ENCODE measurements at regions not wholly inside any gene's neighbourhood (a gene's known extent, or its start where the extent isn't known, plus 50 kb on each side); places are given as distances from the start of the nearest gene placed in this dataset.
"Not testable (repeated sequence)": the region's sequence is repeated elsewhere in the genome, so short reads cannot be mapped to it uniquely, and the experiment has no call there.

DNA sequence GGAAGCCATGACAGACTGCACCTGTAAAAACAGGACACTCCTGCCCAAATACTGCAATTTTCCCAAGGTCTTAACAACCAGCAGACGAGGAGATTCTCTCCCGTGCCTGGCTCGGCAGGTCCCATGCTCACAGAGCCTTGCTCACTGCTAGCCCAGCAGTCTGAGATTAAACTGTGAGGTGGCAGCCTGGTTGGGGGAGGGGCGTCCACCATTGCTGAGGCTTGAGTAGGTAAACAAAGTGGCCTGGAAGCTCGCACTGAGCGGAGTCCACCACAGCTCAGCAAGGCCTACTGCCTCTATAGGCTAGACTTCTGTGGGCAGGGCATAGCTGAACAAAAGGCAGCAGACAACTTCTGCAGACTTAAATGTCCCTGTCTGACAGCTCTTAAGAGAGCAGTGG is 80.3 kb downstream of the ANXA5 start:
- DNase-seq (ENCODE audit: low spot score), result not testable (repeated sequence)

DNA sequence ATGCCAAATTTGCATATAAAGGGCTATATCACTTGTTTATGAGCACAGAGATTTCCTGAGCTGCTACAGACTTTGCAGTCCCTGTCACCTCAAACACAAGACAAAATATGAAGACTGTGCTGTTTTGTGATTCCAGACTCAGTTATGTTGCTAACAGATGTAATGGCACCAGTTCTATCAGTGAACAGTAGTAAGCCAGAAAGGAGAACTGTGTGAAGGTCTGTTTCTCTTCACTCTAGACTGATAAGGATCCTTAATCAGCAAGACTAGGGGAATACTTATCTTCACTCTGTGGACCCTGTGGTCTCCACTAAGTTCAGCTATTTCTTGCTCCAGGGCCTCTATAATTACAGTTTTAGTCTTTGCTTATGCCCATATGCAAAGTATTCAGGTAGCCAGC is 82.7 kb downstream of the ANXA5 start:
- DNase-seq (ENCODE audit: low spot score), result no peak

DNA sequence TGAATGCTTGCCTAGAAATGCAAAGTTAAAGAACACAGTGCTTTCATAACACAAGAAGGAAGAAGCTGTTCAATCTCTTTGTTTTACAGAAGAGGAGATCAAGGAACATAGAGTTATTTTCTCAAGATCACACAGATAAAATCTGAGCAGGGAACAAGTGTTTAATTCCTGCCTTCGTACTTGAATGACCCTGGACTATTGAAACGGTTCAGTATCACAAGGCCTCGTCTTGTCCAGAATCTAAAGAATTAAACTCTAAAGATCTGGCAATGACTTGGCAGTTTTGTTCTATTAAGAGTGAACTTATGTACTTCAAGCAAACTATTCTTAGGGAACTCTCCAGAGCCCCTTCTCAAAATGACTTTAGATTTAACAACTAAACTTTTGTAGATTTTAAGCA is 97.7 kb downstream of the ANXA5 start:
- DNase-seq (ENCODE audit: low spot score), result no peak

DNA sequence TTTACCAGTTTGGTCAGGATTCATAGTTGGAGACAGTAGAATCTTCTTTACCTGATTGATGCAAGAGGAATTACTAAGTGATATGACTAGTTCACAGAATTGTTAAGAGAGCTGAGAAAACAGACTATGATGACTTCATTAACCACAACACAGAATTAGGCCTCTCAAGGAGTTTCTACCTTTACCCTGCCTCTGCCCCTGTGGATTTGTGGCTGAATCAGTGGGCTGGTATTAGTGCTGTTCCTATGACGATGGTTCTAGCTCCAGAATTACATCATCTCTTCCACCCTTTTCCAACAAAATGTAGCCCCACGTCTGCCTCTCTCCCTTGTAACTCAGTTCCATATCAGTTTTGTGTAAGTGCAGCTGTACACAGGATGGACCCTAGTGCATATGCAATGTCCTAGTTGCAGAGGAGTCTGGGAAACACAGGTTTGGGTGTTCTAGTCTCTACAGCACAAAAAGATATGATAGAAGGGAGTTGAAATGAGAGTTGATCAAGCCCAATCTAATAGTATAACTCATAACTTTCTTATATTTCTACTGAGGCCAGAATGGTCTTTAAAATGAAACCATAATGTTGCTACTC is 99.3 kb downstream of the ANXA5 start:
- DNase-seq (ENCODE audit: low spot score), result no peak

DNA sequence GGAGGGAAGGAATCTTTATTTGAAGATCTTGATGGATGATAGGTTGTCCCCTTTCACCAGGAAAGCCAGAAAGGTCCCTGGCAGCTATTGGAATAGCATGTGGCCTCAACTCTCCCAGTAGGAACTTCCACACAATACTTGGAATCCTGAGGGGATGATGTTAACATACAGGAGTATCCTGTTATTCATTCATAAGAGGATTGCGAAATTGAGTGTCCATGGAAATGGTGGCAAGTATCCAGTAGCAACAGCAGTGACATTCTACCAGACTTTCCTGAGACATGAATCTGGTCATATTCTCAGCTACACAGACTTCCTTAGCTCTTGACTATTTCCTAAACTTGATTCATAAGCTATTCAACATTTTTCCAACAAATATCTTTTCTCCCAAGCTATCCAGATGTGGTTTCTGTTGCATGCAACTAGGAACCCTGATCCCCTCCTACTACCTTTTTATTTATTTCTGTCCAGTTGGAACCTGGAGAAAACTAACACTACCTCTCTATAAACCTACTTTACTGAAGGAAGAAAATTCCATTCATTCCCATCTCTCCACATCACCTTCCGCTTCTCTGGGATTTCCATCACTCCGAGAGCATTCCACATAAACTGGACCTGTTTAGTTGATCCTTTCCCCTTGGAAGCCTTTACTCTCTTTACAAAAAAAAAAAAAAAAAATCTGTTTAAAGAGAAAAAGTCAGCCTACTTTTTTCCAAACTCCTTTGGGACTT is 101.8 kb downstream of the ANXA5 start:
- no peak for DNase-seq (ENCODE audit: low spot score)

DNA sequence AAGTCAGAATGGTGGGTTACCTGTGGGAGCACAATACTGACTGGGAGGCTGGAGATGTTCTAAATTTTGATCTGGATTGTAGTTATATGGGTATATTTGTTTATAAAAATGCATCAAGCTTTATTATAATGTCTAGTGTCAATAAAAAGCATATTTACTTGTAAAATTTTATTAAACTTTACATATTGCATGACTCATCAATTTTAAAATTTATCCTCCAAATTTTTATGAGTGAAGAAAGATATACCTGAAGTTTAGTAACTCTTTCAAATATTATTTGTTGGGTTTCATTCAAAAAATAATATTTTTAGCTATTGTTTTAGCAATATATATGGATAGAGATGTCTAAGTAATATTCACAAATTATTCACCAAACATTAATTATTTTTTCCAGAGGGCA is 103.0 kb downstream of the ANXA5 start:
- DNase-seq (ENCODE audit: low spot score), result no peak

DNA sequence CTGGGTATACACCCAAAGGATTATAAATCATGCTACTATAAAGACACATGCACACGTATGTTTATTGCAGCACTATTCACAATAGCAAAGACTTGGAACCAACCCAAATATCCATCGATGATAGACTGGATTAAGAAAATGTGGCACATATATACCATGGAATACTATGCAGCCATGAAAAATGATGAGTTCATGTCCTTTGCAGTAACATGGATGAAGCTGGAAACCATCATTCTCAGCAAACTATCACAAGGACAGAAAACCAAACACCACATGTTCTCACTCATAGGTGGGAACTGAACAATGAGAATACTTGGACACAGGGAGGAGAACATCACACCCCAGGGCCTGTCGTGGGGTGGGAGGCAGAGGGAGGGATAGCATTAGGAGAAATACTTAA is 104.5 kb downstream of the ANXA5 start:
- not testable (repeated sequence) for DNase-seq (ENCODE audit: low spot score)

DNA sequence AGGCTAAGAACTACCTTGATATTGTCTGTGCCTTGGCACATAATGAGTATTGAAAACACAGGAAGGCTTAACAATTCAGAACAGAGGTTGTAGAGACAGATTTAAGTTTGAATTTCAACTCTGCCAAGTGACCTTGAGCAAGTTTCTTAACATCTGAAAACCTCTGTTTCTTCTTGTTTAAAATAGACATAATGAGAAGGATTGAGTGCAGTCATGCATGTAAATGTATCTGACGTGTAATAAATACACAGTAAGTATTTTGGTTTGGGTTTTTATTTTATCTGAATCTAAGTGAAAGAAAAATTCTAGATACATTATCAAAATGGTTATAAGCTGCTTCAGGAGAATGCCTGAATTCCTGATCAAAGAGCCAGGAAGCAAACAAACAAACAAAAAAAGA is 111.9 kb downstream of the ANXA5 start:
- DNase-seq (ENCODE audit: low spot score), result no peak

DNA sequence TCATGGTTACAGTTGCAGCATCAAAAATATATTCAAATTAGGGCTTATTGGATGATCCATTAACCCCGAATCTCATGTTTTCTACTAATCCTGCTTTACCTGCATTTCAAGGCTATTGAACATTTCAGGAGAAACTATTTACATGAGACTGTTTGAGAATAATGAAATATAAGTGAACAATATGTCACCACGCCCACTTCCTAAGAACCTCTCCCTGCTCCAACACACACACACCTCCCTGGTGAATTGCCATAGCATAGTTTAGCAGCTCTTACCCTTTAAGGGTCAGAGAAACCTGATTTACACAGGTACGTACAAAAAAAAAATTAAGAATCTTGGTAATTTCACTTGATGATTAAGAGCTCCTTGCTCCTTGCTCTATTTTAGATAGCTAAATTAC is 113.4 kb downstream of the ANXA5 start:
- no peak for DNase-seq (ENCODE audit: low spot score)

DNA sequence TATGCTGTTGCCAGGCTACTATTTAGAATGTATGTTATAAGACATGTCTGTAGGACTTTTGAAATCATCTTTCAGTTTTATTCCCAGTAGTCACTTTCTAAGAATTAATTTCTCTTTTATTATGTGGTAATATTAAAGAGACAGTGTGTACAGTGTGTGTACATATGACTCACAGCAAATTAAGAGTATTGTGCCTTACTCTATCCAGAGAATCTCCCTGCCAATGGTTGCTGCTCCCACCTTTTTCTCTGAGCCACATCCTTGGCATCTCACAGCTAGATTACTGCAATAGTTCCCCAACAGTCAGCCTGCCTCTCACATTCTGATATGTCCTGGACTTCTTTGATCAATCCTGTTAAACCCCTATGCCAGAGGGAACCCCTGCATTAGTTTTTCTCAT is 114.5 kb downstream of the ANXA5 start:
- no peak for DNase-seq (ENCODE audit: low spot score)

DNA sequence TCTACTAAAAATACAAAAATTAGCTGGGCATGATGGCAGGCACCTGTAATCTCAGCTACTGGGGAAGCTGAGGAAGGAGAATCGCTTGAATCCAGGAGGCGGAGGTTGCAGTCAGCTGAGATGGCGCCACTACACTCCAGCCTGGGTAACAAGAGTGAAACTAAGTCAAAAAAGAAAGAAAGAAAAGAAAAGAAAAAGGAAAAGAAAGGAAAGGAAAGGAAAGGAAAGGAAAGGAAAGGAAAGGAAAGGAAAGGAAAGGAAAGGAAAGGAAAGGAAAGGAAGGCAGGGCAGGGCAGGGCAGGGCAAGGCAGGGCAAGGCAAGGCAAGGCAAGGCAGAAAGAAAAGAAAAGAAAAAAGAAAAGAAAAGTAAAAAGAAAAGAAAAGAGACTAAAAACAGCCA is 121.4 kb downstream of the ANXA5 start:
- not testable (repeated sequence) for DNase-seq (ENCODE audit: low spot score)

DNA sequence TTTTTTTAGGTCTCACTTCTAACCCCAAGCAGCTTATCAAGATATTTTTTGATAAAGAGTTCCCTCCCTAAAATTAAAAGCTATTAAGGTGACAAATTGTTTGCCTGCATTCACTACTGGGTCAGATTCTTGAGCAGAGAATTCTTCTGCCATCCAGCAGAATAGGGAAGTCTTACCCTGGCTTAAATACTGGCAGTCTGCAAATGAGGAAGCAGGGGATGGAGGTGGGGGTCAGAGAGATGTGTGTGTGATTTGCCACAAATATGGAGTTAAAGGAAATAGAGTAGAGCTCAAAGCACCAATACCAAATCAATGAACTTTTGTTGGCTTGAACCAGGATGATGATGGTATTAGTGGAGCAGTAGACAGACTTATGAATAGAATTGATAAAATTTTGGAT is 122.2 kb downstream of the ANXA5 start:
- no peak for DNase-seq (ENCODE audit: low spot score)

DNA sequence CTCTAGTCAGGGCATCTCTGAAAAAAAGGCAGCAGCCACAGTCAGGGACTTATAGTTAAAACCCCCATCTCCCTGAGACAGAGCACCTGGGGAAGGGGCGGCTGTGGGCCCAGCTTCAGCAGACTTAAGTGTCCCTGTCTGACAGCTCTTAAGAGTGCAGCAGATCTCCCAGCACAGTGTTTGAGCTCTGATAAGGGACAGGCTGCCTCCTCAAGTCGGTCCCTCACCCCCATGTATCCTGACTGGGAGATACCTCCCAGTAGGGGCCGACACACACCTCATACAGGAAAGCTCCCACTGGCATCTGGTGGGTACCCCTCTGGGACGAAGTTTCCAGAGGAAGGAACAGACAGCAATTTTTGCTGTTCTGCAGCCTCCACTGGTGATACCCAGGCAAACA is 129.0 kb downstream of the ANXA5 start:
- no peak for DNase-seq (ENCODE audit: low spot score)

DNA sequence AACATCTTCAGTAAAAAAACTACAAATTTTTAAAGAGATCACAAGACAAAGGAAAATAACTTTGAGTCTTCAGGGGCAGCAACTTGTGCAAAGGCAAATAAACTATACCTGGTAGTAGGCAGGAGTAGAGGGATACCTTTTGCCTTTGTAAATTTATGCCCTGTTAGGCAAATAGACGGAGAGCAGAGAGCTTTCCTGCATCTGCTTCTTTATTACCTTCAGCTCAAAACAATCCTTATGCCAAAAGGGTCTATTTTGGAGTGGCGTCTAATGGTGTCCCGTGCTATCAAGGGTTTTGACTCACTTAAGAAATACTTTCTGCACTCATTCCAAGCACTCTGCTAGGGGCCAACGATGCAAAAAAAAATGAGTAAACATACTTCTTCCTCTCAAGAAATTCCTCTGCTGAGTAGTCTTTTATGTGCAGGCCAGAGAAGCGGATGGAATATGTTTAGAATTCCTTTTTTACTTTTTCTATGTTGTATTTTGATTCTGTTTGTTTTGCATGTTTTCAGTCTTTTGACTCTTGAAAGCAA is 131.9 kb downstream of the ANXA5 start:
- DNase-seq (ENCODE audit: low spot score), result no peak

DNA sequence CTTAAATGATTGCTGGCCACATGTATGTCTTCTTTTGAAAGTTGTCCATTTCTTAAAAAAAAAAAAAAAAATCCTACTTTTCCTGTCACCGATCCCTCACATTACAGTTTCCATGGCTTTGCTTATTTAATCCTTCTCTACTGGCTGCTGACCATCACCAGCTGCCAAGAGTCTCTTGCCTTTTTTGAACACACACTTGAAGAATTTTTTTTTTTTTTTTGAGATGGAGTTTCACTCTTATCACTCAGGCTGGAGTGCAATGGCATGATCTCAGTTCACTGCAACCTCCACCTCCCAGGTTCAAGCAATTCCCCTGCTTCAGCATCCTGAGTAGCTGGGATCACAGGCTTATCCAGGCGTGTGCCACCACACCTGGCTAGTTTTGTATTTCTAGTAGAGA is 134.0 kb downstream of the ANXA5 start:
- DNase-seq (ENCODE audit: low spot score), result no peak

DNA sequence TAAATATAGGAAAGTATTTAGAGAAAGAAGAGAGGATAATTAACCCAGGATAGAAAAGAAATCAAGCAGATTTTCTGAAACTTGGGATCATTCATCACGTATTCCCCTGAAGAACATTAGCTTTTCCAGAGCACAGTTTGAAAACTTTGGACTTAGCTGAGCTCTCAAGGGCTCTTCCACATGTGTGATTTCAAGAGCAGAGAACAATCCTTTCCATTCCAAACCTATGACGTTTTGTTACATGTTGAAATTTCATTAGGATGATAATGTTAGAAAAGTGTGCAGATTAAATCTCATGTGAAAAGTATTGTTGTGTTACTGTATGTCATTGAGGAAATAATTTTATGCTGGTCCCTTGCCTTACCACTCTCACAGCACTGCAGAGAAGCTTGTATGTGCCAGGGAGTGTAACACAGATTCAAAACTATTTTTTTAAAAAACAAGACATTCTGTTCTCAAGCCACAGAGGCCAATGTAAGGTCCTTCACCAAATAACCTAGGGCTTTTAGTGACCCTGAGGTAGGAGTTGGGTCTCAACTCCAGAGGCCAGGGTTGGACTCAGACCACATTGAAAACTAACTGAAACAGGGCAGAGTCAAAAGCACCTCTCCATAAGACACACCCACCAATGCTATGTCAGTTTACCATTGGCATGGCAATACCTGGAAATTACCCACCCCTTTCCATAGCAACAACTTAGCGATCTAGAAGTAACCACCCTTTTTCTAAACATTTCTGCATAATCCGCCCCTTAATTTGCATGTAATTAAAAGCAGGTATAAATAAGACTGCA is 141.3 kb downstream of the ANXA5 start:
- peak; percentile 5 for DNase-seq (ENCODE audit: low spot score)

DNA sequence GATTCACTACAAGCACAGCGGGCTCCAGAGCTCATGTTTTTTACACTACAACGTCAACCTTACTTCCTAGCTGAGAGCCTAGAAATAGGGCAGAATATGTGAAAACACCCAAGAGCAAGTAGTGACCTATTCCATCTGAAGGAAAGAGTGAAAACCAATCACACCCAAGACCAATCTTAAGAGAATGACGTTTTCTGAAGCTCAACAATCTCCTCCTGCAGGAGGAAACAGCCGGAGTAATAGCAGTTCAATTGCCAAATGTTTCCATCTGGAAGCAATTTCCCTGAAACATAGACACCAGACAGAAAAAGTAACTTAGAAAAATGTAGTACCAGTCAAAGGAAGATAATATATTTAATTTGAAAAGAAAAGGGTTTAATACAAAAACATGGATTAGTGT is 142.4 kb downstream of the ANXA5 start:
- DNase-seq (ENCODE audit: low spot score), result no peak

DNA sequence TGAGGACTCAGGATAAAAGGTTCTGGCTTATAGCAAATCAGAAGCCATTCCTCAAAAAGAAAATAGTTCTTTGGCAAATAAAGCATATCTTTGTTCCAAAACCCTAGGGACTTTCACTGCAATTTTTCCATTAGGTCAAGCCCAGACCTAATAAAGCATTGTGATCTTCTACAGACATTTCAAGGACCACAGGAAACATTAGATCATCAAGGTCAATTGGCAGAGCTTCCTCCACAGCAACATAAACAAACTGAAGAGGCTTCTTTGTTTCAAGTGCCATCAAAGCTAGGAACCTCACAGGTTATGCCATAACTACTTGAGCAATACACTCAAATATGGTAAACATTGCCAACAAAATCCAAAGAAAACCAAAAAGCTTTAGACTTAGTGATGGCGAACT is 144.9 kb downstream of the ANXA5 start:
- no peak for DNase-seq (ENCODE audit: low spot score)

DNA sequence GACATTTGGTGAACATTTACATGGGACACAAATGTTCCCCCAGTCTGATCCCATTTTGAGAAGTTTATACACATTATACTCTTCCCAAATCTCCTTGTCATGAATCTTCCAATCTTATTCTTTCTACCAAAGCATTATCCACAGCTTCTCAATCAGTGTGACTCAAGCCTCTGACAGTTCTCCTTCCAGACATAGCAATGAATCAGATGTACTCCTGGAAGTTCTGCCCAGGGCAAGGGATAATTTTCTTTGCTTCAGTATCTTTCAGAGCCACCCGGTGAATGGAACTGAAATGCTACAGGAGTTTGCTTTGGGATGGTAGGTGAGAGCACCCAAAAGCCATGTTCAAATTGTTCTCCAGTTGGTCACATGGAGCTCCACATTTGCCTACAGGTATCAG is 145.5 kb downstream of the ANXA5 start:
- no peak for DNase-seq (ENCODE audit: low spot score)

DNA sequence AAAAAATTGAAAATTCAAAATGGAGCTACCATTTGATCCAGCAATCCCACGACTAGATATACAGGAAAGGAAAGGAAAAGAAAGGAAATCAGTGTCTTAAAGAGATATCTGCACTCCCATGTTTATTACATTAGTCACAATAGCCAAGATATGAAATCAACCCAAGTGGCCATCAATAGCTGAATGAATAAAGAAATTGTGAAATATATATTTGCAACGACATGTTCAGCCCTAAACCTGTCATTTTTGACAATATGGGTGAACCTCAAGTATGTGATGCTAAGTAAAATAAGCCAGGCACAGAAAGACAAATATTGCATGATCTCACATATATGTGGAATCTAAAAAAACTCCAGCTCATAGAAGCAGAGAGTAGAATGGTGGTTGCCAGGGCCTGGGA is 155.1 kb downstream of the ANXA5 start:
- no peak for DNase-seq (ENCODE audit: low spot score)

DNA sequence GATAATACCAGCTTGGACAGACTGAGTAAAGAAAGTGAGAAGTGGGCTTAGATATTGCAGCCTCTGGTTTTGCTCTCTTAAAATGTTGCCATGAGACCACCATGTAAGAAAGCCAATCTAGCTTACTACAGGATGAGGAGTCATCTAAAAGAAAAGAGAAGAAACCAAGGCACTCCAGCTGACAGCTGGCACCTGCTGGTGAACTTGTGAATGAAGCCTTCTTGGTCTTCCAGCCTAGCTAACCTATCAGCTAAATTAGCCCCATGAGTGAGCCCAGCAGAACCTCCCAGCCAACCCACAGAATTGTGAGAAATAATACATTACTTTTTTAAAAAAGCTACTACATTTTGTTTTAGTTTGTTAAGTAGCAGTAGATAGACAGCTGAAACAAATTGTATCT is 154.5 kb upstream of the QRFPR start:
- DNase-seq (ENCODE audit: low spot score), result no peak

DNA sequence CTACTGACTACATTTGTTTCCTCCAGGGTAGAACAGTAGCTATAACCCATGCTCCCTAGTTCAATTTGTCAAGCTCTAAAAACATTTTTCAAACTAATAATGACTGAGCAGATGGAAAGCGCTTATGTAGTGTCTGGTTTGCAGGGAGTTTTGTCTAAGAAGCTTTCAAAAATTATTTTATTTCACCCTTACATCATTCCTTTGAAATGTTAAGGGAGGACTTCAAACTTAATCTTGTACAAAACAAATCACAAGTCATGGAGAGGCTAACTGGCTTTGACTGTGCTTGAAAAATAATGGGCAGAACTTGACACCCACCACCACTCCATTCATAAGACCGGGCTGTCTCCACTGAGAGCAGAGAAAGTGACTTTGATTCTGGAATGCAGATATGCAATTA is 153.4 kb upstream of the QRFPR start:
- no peak for DNase-seq (ENCODE audit: low spot score)

DNA sequence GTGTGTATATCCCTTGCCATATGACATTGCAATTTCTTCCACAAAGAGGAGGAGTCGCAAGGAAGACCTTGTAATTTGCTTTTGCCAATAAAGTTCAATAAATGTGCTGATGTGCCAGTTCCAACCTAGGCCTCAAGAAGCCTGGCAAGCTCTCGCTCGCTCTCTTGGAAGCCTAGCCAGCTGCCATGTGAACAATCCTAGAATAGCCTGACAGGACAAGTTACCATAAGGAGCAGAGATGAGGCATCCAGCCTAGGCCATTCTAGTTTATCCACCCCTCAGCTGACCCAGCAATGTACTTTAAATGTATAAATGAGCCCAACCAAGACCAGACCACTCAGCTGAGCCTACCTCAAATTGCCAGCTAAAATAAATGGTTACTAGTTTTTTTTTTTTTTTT is 145.7 kb upstream of the QRFPR start:
- DNase-seq (ENCODE audit: low spot score), result no peak

Data from NAMALWA (cell line).